Effector memory CD4-positive, alpha-beta T cell (primary cell): ENCODE measurements at regions not wholly inside any gene's neighbourhood (a gene's known extent, or its start where the extent isn't known, plus 50 kb on each side); places are given as distances from the start of the nearest gene placed in this dataset.

ENCODE experiments used
- DNase-seq, 3 donors: peaks; one replicate each; pipeline ENCODE4 v3.0.0-alpha.2; 2020
- H3K27ac ChIP-seq: 2 replicates; pipeline ENCODE4 v1.7.0; 2013; ENCODE audit warnings: mild to moderate bottlenecking, low read length, moderate library complexity; ENCODE audit not compliant: insufficient read depth, poor library complexity, severe bottlenecking
- H3K27me3 ChIP-seq: replicated peaks from 2 replicates; pipeline ENCODE4 v1.7.0; 2013; ENCODE audit warnings: mild to moderate bottlenecking, low read length; ENCODE audit not compliant: insufficient read depth, control insufficient read depth, poor library complexity, severe bottlenecking
- H3K36me3 ChIP-seq: 2 replicates; pipeline ENCODE4 v1.7.0; 2013; ENCODE audit warnings: mild to moderate bottlenecking, low read length, moderate library complexity; ENCODE audit not compliant: control insufficient read depth, insufficient read depth
- H3K4me1 ChIP-seq: 2 replicates; pipeline ENCODE4 v1.7.0; 2013; ENCODE audit warnings: low read length, mild to moderate bottlenecking; ENCODE audit not compliant: control insufficient read depth, insufficient read depth, poor library complexity, severe bottlenecking
- H3K4me3 ChIP-seq: 2 replicates; pipeline ENCODE4 v1.7.0; 2013; ENCODE audit warnings: low read length, low read depth, mild to moderate bottlenecking; ENCODE audit not compliant: insufficient read depth, poor library complexity, severe bottlenecking
- H3K9me3 ChIP-seq: 2 replicates; pipeline ENCODE4 v1.7.0; 2013; ENCODE audit warnings: mild to moderate bottlenecking, low read length, moderate library complexity; ENCODE audit not compliant: control insufficient read depth

DNA sequence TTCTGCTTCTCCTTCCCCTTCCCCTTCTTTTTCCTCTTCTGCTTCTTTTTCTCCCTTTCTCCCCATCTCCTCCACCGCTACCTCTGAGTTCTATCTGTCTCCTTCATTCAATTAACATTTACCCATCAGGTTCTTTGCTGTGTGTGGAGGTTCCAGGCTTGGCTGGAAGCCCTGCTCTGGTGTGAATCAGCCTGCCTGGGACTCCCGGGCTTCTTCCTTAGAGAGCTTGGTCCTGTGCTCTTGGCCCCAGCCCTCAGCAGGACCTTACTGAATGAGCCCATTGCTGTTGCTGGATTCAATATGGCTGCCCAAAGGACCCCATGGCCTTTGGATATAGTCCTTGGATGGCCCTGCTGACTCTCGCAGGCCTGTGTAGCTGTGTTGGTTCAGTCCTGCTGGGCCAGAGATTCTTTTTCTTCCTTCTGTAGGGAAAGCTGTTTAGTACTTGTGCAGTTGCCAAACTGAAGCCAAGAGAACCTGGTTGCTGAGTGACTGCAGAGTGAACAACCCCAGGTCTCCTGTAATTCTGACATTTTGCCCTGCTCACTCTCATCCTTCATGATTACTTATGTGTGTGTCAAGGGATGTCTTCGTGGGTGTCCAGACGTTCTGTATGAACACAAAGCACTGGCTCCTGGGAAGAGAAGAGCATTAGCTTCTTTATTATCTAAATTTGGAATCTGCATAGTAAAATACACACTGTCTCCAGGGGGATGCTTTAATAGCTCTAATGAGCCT is 81.0 kb upstream of the ZBED5 start:
- Histone ChIP-seq H3K27ac (no peak overlapping the region), H3K9me3 (no peaks in the 10 kb centered on the region), H3K4me3 (no peak overlapping the region), H3K27me3 (no peaks in the 10 kb centered on the region), H3K36me3 (no peaks in the 10 kb centered on the region), H3K4me1 (no peaks in the 10 kb centered on the region)
- DNase-seq, result no peak

DNA sequence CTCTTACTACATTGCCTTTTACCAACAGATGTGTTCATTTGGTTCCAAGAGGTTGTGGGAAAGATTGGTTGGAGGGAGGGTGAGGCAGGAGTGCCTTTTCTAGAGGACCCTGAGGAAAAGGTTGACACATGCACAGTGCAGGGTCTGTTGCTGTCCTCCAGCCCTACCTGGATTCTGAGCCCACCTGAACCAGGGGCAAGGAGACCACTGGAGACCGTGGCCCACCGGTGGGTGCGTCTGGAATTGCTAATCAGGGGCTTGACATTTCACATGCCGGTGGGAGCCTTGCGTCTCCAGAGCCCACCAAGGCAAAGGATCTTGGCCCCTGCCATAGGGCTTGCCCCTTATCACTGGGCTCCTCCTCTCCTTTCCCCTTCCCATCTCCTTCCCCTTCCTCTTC is 80.4 kb upstream of the ZBED5 start:
- H3K27me3 ChIP-seq, result no peaks in the 10 kb centered on the region
- H3K4me1 ChIP-seq, result no peaks in the 10 kb centered on the region
- H3K4me3 ChIP-seq, result no peak overlapping the region
- no peak for DNase-seq
- no peaks in the 10 kb centered on the region for H3K9me3 ChIP-seq
- no peak overlapping the region for H3K27ac ChIP-seq
- no peaks in the 10 kb centered on the region for H3K36me3 ChIP-seq

- H3K27ac ChIP-seq, result no peak overlapping the region
- H3K36me3 ChIP-seq, result no peaks in the 10 kb centered on the region
- H3K9me3 ChIP-seq, result no peaks in the 10 kb centered on the region
- H3K4me3 ChIP-seq, result no peak overlapping the region
- H3K27me3 ChIP-seq, result peaks cover 3% of the 10 kb centered on the region
- no peak for DNase-seq
- no peaks in the 10 kb centered on the region for H3K4me1 ChIP-seq
These were observed 79.5 kb upstream of the ZBED5 start for GRCh38 chr11:10937385-10937771.

- no peak for DNase-seq
- H3K4me1 ChIP-seq, result peaks cover 1% of the 10 kb centered on the region
- H3K27ac ChIP-seq, result no peak overlapping the region
- no peaks in the 10 kb centered on the region for H3K9me3 ChIP-seq
- peaks cover 4% of the 10 kb centered on the region for H3K27me3 ChIP-seq
- H3K4me3 ChIP-seq, result no peak overlapping the region
- no peaks in the 10 kb centered on the region for H3K36me3 ChIP-seq
These were observed 79.0 kb upstream of the ZBED5 start for GRCh38 chr11:10936626-10937384.

- Histone ChIP-seq H3K27ac (no peak overlapping the region), H3K4me3 (no peak overlapping the region)
These were observed 77.2 kb upstream of the ZBED5 start for GRCh38 chr11:10935015-10935559.

GRCh38 chr11:10934293-10934860 is 76.5 kb upstream of the ZBED5 start:
- no peak for DNase-seq
- Histone ChIP-seq H3K27me3 (peaks cover 18% of the 10 kb centered on the region), H3K4me1 (peaks cover 9% of the 10 kb centered on the region), H3K9me3 (no peaks in the 10 kb centered on the region), H3K4me3 (peak overlapping the region; percentile 39), H3K36me3 (no peaks in the 10 kb centered on the region), H3K27ac (no peak overlapping the region)

More at GRCh38 chr11:10935015-10935559, 77.2 kb upstream of the ZBED5 start:
- no peak for DNase-seq
- H3K27me3 ChIP-seq, result peaks cover 18% of the 10 kb centered on the region
- no peaks in the 10 kb centered on the region for H3K36me3 ChIP-seq
- H3K9me3 ChIP-seq, result no peaks in the 10 kb centered on the region
- peaks cover 9% of the 10 kb centered on the region for H3K4me1 ChIP-seq

DNA sequence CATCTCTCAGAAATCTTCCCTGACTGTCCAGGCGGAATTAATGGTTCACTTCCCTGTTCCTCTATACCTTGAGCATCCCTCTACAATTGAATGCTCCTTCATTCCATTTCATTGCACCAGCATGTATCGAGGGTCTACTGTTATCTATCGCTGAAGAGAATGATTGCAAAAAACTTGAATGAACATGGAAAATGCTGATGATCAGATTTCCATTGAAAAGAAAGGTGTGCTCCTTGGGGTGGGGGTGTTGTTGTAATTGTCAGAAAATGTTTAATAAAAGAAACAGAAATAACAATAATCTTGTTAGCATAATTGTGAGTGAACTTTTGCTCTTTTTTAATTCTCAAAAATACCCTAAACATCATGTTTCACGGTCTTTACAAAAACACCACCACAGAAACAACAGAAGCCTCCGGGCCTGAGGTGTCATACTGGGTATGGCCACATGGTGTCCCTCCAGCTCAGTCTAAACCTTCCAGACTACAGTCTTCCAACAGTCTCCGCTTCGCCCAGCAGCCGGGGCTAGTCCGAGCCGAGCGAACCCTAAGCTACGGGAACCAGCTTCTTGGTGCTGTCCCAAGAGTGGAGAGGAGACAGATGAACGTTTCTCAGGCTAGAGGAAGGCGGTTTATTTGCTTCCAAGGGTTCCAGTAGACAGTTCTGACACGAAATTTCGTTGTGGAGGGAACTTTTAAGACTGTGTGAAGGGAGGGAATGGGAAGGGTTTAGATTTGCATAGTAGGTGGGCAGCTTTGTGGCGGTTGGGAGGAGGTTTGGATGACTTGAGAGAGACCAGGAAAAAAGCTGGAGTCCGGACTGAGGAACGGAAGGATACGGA is 75.8 kb upstream of the ZBED5 start:
- Histone ChIP-seq H3K27ac (no peak overlapping the region), H3K27me3 (peaks cover 18% of the 10 kb centered on the region), H3K4me3 (peak overlapping the region; percentile 39), H3K4me1 (peaks cover 9% of the 10 kb centered on the region), H3K9me3 (no peaks in the 10 kb centered on the region), H3K36me3 (no peaks in the 10 kb centered on the region)
- peak; percentile 47 to 66 (median 56) for DNase-seq

DNA sequence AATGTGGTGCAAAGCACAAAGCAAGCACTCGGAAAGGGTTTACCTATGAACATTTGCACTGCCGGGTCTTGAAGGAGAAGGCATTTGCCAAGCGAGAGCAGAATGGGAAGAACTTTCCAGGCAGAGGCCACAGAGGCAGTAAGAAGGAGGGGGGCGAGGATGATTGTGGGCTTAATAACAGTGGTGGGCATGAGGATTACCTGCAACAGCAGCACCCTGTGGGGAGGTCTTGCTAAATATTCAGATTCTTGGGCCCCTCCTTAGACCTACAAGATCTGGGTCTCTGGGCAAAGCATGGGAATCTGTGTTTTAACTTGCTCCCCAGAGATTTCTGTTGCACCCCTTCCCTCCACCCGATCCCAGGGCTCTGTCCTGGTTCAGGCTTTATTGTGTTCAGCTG is 75.1 kb upstream of the ZBED5 start:
- H3K27me3 ChIP-seq, result peaks cover 18% of the 10 kb centered on the region
- peaks cover 9% of the 10 kb centered on the region for H3K4me1 ChIP-seq
- H3K36me3 ChIP-seq, result no peaks in the 10 kb centered on the region
- H3K4me3 ChIP-seq, result no peak overlapping the region
- H3K27ac ChIP-seq, result no peak overlapping the region
- no peaks in the 10 kb centered on the region for H3K9me3 ChIP-seq
- no peak for DNase-seq

GRCh38 chr11:10931761-10932670 is 74.2 kb upstream of the ZBED5 start:
- no peak for DNase-seq
- peaks cover 18% of the 10 kb centered on the region for H3K27me3 ChIP-seq
- H3K36me3 ChIP-seq, result no peaks in the 10 kb centered on the region
- H3K4me1 ChIP-seq, result peaks cover 9% of the 10 kb centered on the region
- H3K4me3 ChIP-seq, result peak overlapping the region; percentile 66
- H3K9me3 ChIP-seq, result no peaks in the 10 kb centered on the region
- H3K27ac ChIP-seq, result no peak overlapping the region
